Adrenal gland (tissue), 5 donors: ENCODE measurements at regions not wholly inside any gene's neighbourhood (a gene's known extent, or its start where the extent isn't known, plus 50 kb on each side); places are given as distances from the start of the nearest gene placed in this dataset.

Experiments used
- CTCF ChIP-seq, 6 experiments: fragments of 450-650 bp in 4 of 6; fragments of 200-600 bp in 2 of 6; sonication (generic) in 1 of 6; IDR thresholded peaks; 1 replicate in 5 of 6; 2 replicates in 1 of 6; pipeline versions ENCODE4 v1.5.1 to v1.8.0; 2016 to 2021; ENCODE audit warnings: antibody characterized with exemption in 6 of 6, mild to moderate bottlenecking in 2 of 6, moderate library complexity in 1 of 6
- POLR2A ChIP-seq, 2 donors: fragments of 450-650 bp; IDR thresholded peaks; one replicate each; pipeline ENCODE4 v1.6.1; 2017; ENCODE audit warnings: antibody characterized with exemption in 2 of 2, mild to moderate bottlenecking in 2 of 2, moderate library complexity in 1 of 2
- donor health status: DM: no; HTN: no; CAD: no.

GRCh38 chr7:156191090-156191489 is 378.8 kb upstream of the SHH start:
- TF ChIP-seq CTCF (IDR thresholded peaks at IDR 0.05), result no peak
- TF ChIP-seq POLR2A (IDR thresholded peaks at IDR 0.05), result no peak
